GM23338 (cell line): ENCODE measurements at regions not wholly inside any gene's neighbourhood (a gene's known extent, or its start where the extent isn't known, plus 50 kb on each side); places are given as distances from the start of the nearest gene placed in this dataset.

Source experiments
- ATAC-seq: fragments of 200-7000 bp; cut with Tn5 transposase; 3 replicates; pipeline ENCODE4 v1.9.1; 2020
- DNase-seq: peaks from one replicate; pipeline ENCODE4 v3.0.0-alpha.2; 2015; ENCODE audit warnings: low spot score
- H2AFZ ChIP-seq: fragments of 200-600 bp; sonication (generic); 2 replicates; pipeline ENCODE4 v1.8.0; 2016; ENCODE audit warnings: antibody characterized with exemption, mild to moderate bottlenecking, moderate library complexity
- H3F3A ChIP-seq: fragments of 200-600 bp; sonication (generic); replicated peaks from 2 replicates; pipeline ENCODE4 v1.8.0; 2017; ENCODE audit warnings: antibody characterized with exemption, mixed run types, low read depth
- H3K27ac ChIP-seq: fragments of 200-600 bp; sonication (generic); 2 replicates; pipeline ENCODE4 v1.6.1; 2016; ENCODE audit warnings: low read depth
- H3K27me3 ChIP-seq: fragments of 200-600 bp; sonication (generic); 2 replicates; pipeline ENCODE4 v1.8.0; 2016; ENCODE audit warnings: mild to moderate bottlenecking, mixed run types, moderate library complexity; ENCODE audit not compliant: insufficient read depth
- H3K36me3 ChIP-seq: fragments of 200-600 bp; sonication (generic); 2 replicates; pipeline ENCODE4 v1.8.0; 2016; ENCODE audit warnings: mild to moderate bottlenecking; ENCODE audit not compliant: insufficient read depth
- H3K4me1 ChIP-seq: fragments of 200-600 bp; sonication (generic); 2 replicates; pipeline ENCODE4 v1.8.0; 2016; ENCODE audit warnings: mild to moderate bottlenecking, moderate library complexity; ENCODE audit not compliant: insufficient read depth
- H3K4me2 ChIP-seq: fragments of 200-600 bp; sonication (generic); 2 replicates; pipeline ENCODE4 v1.7.1; 2017; ENCODE audit warnings: mixed run types
- H3K4me3 ChIP-seq: fragments of 200-600 bp; sonication (generic); 2 replicates; pipeline ENCODE4 v1.6.1; 2016; ENCODE audit warnings: mixed run types
- H3K79me2 ChIP-seq: fragments of 200-600 bp; sonication (generic); replicated peaks from 2 replicates; pipeline ENCODE4 v1.8.0; 2017; ENCODE audit warnings: mild to moderate bottlenecking; ENCODE audit not compliant: insufficient read depth
- H3K9me2 ChIP-seq: fragments of 200-600 bp; sonication (generic); 2 replicates; pipeline ENCODE4 v1.8.0; 2017; ENCODE audit not compliant: insufficient read depth
- H4K20me1 ChIP-seq: fragments of 200-600 bp; sonication (generic); replicated peaks from 2 replicates; pipeline ENCODE4 v1.8.0; 2017; ENCODE audit warnings: mild to moderate bottlenecking; ENCODE audit not compliant: insufficient read depth
- H3K27ac Mint-ChIP-seq: 2 replicates; pipeline ENCODE4 v1.8.0; 2020; ENCODE audit warnings: inconsistent platforms, mild to moderate bottlenecking, moderate library complexity, mixed read lengths
- H3K27me3 Mint-ChIP-seq: 3 replicates; pipeline ENCODE4 v1.8.0; 2022; ENCODE audit warnings: low read depth, mild to moderate bottlenecking, moderate library complexity, mixed read lengths, inconsistent platforms; ENCODE audit not compliant: insufficient read depth, poor library complexity
- H3K36me3 Mint-ChIP-seq: 3 replicates; pipeline ENCODE4 v1.8.0; 2021; ENCODE audit warnings: low read depth, mild to moderate bottlenecking, inconsistent platforms, moderate library complexity, mixed read lengths
- H3K4me1 Mint-ChIP-seq: 3 replicates; pipeline ENCODE4 v1.8.0; 2020; ENCODE audit warnings: mild to moderate bottlenecking, inconsistent platforms, mixed read lengths
- H3K4me3 Mint-ChIP-seq: 3 replicates; pipeline ENCODE4 v1.8.0; 2021; ENCODE audit warnings: moderate library complexity, mild to moderate bottlenecking, inconsistent platforms, mixed read lengths
- H3K9me3 Mint-ChIP-seq: 3 replicates; pipeline ENCODE4 v1.8.0; 2020; ENCODE audit warnings: moderate library complexity, mild to moderate bottlenecking, inconsistent platforms, mixed read lengths
- CREB1 ChIP-seq: fragments of 250-450 bp; sonication (Bioruptor Pico); IDR thresholded peaks from 2 replicates; pipeline ENCODE4 v1.5.0; 2020; ENCODE audit warnings: low read depth, mild to moderate bottlenecking, moderate library complexity
- CTCF ChIP-seq, 2 experiments: fragments of 200-600 bp in 1 of 2; sonication (generic) in 1 of 2; conservative IDR thresholded peaks; 2 replicates each; pipeline versions ENCODE4 v1.5.1 to v1.6.1; 2016 to 2017; ENCODE audit warnings: antibody characterized with exemption in 2 of 2, low read depth in 2 of 2, mild to moderate bottlenecking in 2 of 2, moderate library complexity in 1 of 2
- EZH2 ChIP-seq: fragments of 200-600 bp; sonication (generic); IDR thresholded peaks from one replicate; pipeline ENCODE4 v1.8.0; 2017; ENCODE audit warnings: antibody characterized with exemption, mild to moderate bottlenecking, low read depth; ENCODE audit not compliant: unreplicated experiment
- EZH2phosphoT487 ChIP-seq: fragments of 200-600 bp; sonication (generic); IDR thresholded peaks from one replicate; pipeline ENCODE4 v1.8.1; 2018; ENCODE audit warnings: antibody characterized with exemption; ENCODE audit not compliant: unreplicated experiment
- JUNB ChIP-seq: IDR thresholded peaks from one replicate; pipeline ENCODE4 v1.6.1; 2016; ENCODE audit warnings: antibody characterized with exemption; ENCODE audit not compliant: unreplicated experiment
- NANOG ChIP-seq: IDR thresholded peaks from 2 replicates; pipeline ENCODE4 v1.6.1; 2016; ENCODE audit warnings: antibody characterized with exemption, borderline replicate concordance
- POLR2AphosphoS5 ChIP-seq: IDR thresholded peaks from 2 replicates; pipeline ENCODE4 v1.6.1; 2016; ENCODE audit warnings: antibody characterized with exemption, low read depth
- STAT1 ChIP-seq: IDR thresholded peaks from one replicate; pipeline ENCODE4 v1.6.1; 2016; ENCODE audit warnings: antibody characterized with exemption; ENCODE audit not compliant: unreplicated experiment
- ZNF114 ChIP-seq: fragments of 250-450 bp; sonication (Bioruptor Pico); IDR thresholded peaks from 2 replicates; pipeline ENCODE4 v1.5.0; 2020; ENCODE audit warnings: mild to moderate bottlenecking, moderate library complexity
- ZNF331 ChIP-seq: fragments of 250-450 bp; sonication (Bioruptor Pico); IDR thresholded peaks from 2 replicates; pipeline ENCODE4 v1.5.0; 2020; ENCODE audit warnings: low read depth, mild to moderate bottlenecking, moderate library complexity
- ZNF462 ChIP-seq: fragments of 250-450 bp; sonication (Bioruptor Pico); IDR thresholded peaks from 2 replicates; pipeline ENCODE4 v1.5.0; 2020; ENCODE audit warnings: mild to moderate bottlenecking, moderate library complexity
- TF ChIP-seq, protein P1 (sequence below): IDR thresholded peaks from 2 replicates; pipeline ENCODE4 v1.6.1; 2016; ENCODE audit warnings: antibody characterized with exemption
- TF ChIP-seq, protein P2 (sequence below): IDR thresholded peaks from one replicate; pipeline ENCODE4 v1.6.1; 2018; ENCODE audit warnings: antibody characterized with exemption; ENCODE audit not compliant: unreplicated experiment

GRCh38 chr12:85357609-85358008, 77.6 kb downstream of the ALX1 start:
- Mint-ChIP-seq H3K4me1 (peaks cover 20% of the 10 kb centered on the region), H3K4me3 (no peak overlapping the region), H3K27me3 (no peaks in the 10 kb centered on the region), H3K36me3 (no peaks in the 10 kb centered on the region), H3K27ac (no peak overlapping the region), H3K9me3 (no peaks in the 10 kb centered on the region)
- no peak overlapping the region for H3K4me2 ChIP-seq
- no peaks in the 10 kb centered on the region for H3K9me2 ChIP-seq
- H3K27ac ChIP-seq = no peak overlapping the region
- ATAC-seq (no peak), DNase-seq (no peak)
- H3K36me3 ChIP-seq = no peaks in the 10 kb centered on the region
- no peaks in the 10 kb centered on the region for H3K27me3 ChIP-seq
- H3K4me3 ChIP-seq = no peak overlapping the region
- no peak overlapping the region for H2AFZ ChIP-seq
- no peaks in the 10 kb centered on the region for H3F3A ChIP-seq
- H3K79me2 ChIP-seq = no peaks in the 10 kb centered on the region
- H4K20me1 ChIP-seq = no peaks in the 10 kb centered on the region
- TF ChIP-seq ZNF331 (no peak), ZNF114 (CRISPR knock-in tag) (no peak), STAT1 (no peak), CREB1 (CRISPR knock-in tag) (no peak), EZH2phosphoT487 (no peak), CTCF (conservative IDR thresholded peaks at IDR 0.05; ENCODE audit: low read depth in 2 of 2) (no peak), ZNF462 (CRISPR knock-in tag) (no peak), NANOG (no peak), EZH2 (no peak), POLR2AphosphoS5 (no peak), JUNB (no peak)
- TF ChIP-seq, protein P1, sequence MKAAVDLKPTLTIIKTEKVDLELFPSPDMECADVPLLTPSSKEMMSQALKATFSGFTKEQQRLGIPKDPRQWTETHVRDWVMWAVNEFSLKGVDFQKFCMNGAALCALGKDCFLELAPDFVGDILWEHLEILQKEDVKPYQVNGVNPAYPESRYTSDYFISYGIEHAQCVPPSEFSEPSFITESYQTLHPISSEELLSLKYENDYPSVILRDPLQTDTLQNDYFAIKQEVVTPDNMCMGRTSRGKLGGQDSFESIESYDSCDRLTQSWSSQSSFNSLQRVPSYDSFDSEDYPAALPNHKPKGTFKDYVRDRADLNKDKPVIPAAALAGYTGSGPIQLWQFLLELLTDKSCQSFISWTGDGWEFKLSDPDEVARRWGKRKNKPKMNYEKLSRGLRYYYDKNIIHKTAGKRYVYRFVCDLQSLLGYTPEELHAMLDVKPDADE = no peak
- TF ChIP-seq, protein P2, sequence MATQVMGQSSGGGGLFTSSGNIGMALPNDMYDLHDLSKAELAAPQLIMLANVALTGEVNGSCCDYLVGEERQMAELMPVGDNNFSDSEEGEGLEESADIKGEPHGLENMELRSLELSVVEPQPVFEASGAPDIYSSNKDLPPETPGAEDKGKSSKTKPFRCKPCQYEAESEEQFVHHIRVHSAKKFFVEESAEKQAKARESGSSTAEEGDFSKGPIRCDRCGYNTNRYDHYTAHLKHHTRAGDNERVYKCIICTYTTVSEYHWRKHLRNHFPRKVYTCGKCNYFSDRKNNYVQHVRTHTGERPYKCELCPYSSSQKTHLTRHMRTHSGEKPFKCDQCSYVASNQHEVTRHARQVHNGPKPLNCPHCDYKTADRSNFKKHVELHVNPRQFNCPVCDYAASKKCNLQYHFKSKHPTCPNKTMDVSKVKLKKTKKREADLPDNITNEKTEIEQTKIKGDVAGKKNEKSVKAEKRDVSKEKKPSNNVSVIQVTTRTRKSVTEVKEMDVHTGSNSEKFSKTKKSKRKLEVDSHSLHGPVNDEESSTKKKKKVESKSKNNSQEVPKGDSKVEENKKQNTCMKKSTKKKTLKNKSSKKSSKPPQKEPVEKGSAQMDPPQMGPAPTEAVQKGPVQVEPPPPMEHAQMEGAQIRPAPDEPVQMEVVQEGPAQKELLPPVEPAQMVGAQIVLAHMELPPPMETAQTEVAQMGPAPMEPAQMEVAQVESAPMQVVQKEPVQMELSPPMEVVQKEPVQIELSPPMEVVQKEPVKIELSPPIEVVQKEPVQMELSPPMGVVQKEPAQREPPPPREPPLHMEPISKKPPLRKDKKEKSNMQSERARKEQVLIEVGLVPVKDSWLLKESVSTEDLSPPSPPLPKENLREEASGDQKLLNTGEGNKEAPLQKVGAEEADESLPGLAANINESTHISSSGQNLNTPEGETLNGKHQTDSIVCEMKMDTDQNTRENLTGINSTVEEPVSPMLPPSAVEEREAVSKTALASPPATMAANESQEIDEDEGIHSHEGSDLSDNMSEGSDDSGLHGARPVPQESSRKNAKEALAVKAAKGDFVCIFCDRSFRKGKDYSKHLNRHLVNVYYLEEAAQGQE = no peak
- H3K4me1 ChIP-seq = peaks cover 18% of the 10 kb centered on the region
